LoVo (cell line): ENCODE measurements at regions not wholly inside any gene's neighbourhood (a gene's known extent, or its start where the extent isn't known, plus 50 kb on each side); places are given as distances from the start of the nearest gene placed in this dataset.
"Not testable (repeated sequence)": the region's sequence is repeated elsewhere in the genome, so short reads cannot be mapped to it uniquely, and the experiment has no call there.

Source experiments
- DNase-seq: peaks from one replicate; pipeline ENCODE4 v3.0.0-alpha.2; 2016; ENCODE audit warnings: low spot score

- DNase-seq = no peak
Measured at GRCh38 chr4:26175006-26175786, 145.6 kb upstream of the RBPJ start.

- no peak for DNase-seq
Measured at GRCh38 chr4:26175905-26176470, 144.8 kb upstream of the RBPJ start.

- no peak for DNase-seq
Measured at GRCh38 chr4:26176598-26177149, 144.1 kb upstream of the RBPJ start.

- DNase-seq = no peak
Measured at GRCh38 chr4:26178854-26179253, 142.0 kb upstream of the RBPJ start.

GRCh38 chr4:26179316-26179760, 141.5 kb upstream of the RBPJ start:
- no peak for DNase-seq

- no peak for DNase-seq
Measured at GRCh38 chr4:26181616-26182015, 139.2 kb upstream of the RBPJ start.

- no peak for DNase-seq
Measured at GRCh38 chr4:26183017-26183416, 137.8 kb upstream of the RBPJ start.

GRCh38 chr4:26185436-26185835, 135.4 kb upstream of the RBPJ start:
- no peak for DNase-seq

GRCh38 chr4:26191353-26191752, 129.5 kb upstream of the RBPJ start:
- DNase-seq = peak; percentile 34

GRCh38 chr4:26192899-26193869, 127.6 kb upstream of the RBPJ start:
- no peak for DNase-seq

GRCh38 chr4:26194764-26195163, 126.0 kb upstream of the RBPJ start:
- no peak for DNase-seq

- DNase-seq = no peak
Measured at GRCh38 chr4:26196567-26196966, 124.2 kb upstream of the RBPJ start.

- peak; percentile 76 for DNase-seq
Measured at GRCh38 chr4:26197018-26197779, 123.6 kb upstream of the RBPJ start.

- not testable (repeated sequence) for DNase-seq
Measured at GRCh38 chr4:26198931-26199330, 121.9 kb upstream of the RBPJ start.

- DNase-seq = no peak
Measured at GRCh38 chr4:26199596-26199995, 121.2 kb upstream of the RBPJ start.

GRCh38 chr4:26201120-26201519, 119.7 kb upstream of the RBPJ start:
- no peak for DNase-seq

GRCh38 chr4:26204249-26204825, 116.5 kb upstream of the RBPJ start:
- no peak for DNase-seq

- no peak for DNase-seq
Measured at GRCh38 chr4:26204911-26205370, 115.9 kb upstream of the RBPJ start.

- DNase-seq = no peak
Measured at GRCh38 chr4:26206339-26206738, 114.5 kb upstream of the RBPJ start.

- no peak for DNase-seq
Measured at GRCh38 chr4:26206999-26207398, 113.8 kb upstream of the RBPJ start.

- DNase-seq = no peak
Measured at GRCh38 chr4:26207631-26208030, 113.2 kb upstream of the RBPJ start.
